ENCODE measurements at regions not wholly inside any gene's neighbourhood (a gene's known extent, or its start where the extent isn't known, plus 50 kb on each side); places are given as distances from the start of the nearest gene placed in this dataset.
"Not testable (repeated sequence)": the region's sequence is repeated elsewhere in the genome, so short reads cannot be mapped to it uniquely, and the experiment has no call there.

DNA sequence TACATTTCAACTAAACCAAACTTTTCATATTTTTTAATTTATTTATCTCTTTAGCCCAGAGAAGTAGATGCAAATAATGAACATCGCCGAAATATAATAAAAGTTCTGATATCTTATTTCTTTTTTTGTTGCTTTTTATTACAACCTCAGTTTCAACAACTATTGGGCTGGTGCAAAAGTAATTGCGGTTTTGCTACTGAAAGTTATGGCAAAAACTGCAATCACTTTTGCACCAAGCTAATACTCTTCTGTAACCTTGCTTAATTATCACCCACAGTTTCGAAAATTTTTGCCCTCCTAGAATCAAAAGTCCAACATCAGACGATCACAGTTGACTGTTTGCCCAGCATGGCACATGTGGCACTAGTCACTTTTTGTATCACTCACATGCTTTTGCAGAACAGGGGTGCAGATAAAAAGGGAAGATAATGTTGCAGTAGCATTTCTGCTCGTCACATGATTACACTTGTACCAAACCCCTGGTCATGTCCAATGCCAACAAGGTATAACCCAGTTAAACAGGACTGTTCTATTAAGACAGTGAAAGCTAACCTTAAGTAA, 242.4 kb upstream of the GALNT5 start:
- H3K27ac ChIP-seq (ENCODE audit: low read depth, low read length), result no peak overlapping the region
- H3K36me3 Mint-ChIP-seq, result no peaks in the 10 kb centered on the region
- H3K27me3 ChIP-seq (ENCODE audit: insufficient read depth, low read length), result no peaks in the 10 kb centered on the region
- no peaks in the 10 kb centered on the region for H3K27me3 Mint-ChIP-seq
- no peak for DNase-seq
- CTCF ChIA-PET (ENCODE audit: partially characterized antibody), result no interaction called here
- H3K9me3 Mint-ChIP-seq, result peaks cover 0 to 3% (median 0%) of the 10 kb centered on the region in 8 donors
- POLR2A ChIA-PET (ENCODE audit: partially characterized antibody), result no interaction called here
- H3K4me1 Mint-ChIP-seq, result no peaks in the 10 kb centered on the region
- no peaks in the 10 kb centered on the region for H3K4me1 ChIP-seq (ENCODE audit: insufficient read depth, low read length)
- H3K36me3 ChIP-seq (ENCODE audit: insufficient read depth, low read length), result no peaks in the 10 kb centered on the region
- no peaks in the 10 kb centered on the region for H3K9me3 ChIP-seq (ENCODE audit: control insufficient read depth in 1 of 2, low read length in 2 of 2)
- intact Hi-C loops (cut with micrococcal nuclease), result no loop called here
- H3K4me3 Mint-ChIP-seq, result no peak overlapping the region
- H3K4me3 ChIP-seq (ENCODE audit: low read length in 2 of 2), result no peak overlapping the region
- H3K27ac Mint-ChIP-seq, result peak overlapping the region in 1 of 7 donors; percentile 74

- POLR2A ChIA-PET (ENCODE audit: partially characterized antibody); H3K4me1 ChIP-seq (ENCODE audit: insufficient read depth, low read length); H3K9me3 Mint-ChIP-seq; H3K9me3 ChIP-seq (ENCODE audit: control insufficient read depth in 1 of 2, low read length in 2 of 2); H3K36me3 ChIP-seq (ENCODE audit: insufficient read depth, low read length); H3K36me3 Mint-ChIP-seq; intact Hi-C loops (cut with micrococcal nuclease); DNase-seq; H3K27me3 ChIP-seq (ENCODE audit: insufficient read depth, low read length); H3K27me3 Mint-ChIP-seq; H3K4me3 ChIP-seq (ENCODE audit: low read length in 2 of 2); H3K4me3 Mint-ChIP-seq; CTCF ChIA-PET (ENCODE audit: partially characterized antibody); H3K27ac ChIP-seq (ENCODE audit: low read depth, low read length); H3K27ac Mint-ChIP-seq; H3K4me1 Mint-ChIP-seq: not testable (repeated sequence)
These were observed 234.2 kb upstream of the GALNT5 start for GRCh38 chr2:157023264-157023663.

- Mint-ChIP-seq H3K9me3 (peaks cover 0 to 3% (median 0%) of the 10 kb centered on the region in 8 donors), H3K27ac (no peak overlapping the region), H3K4me1 (no peaks in the 10 kb centered on the region), H3K27me3 (peaks cover 1 to 2% of the 10 kb centered on the region in 2 donors), H3K36me3 (no peaks in the 10 kb centered on the region), H3K4me3 (no peak overlapping the region)
- Histone ChIP-seq H3K36me3 (ENCODE audit: insufficient read depth, low read length) (no peaks in the 10 kb centered on the region), H3K27ac (ENCODE audit: low read depth, low read length) (no peak overlapping the region), H3K9me3 (ENCODE audit: control insufficient read depth in 1 of 2, low read length in 2 of 2) (no peaks in the 10 kb centered on the region), H3K4me1 (ENCODE audit: insufficient read depth, low read length) (no peaks in the 10 kb centered on the region), H3K27me3 (ENCODE audit: insufficient read depth, low read length) (no peaks in the 10 kb centered on the region), H3K4me3 (ENCODE audit: low read length in 2 of 2) (no peak overlapping the region)
- CTCF ChIA-PET (ENCODE audit: partially characterized antibody), result no interaction called here
- POLR2A ChIA-PET (ENCODE audit: partially characterized antibody), result no interaction called here
- no peak for DNase-seq
- intact Hi-C loops (cut with micrococcal nuclease), result no loop called here
These were observed 233.4 kb upstream of the GALNT5 start for GRCh38 chr2:157024129-157024528.

DNA sequence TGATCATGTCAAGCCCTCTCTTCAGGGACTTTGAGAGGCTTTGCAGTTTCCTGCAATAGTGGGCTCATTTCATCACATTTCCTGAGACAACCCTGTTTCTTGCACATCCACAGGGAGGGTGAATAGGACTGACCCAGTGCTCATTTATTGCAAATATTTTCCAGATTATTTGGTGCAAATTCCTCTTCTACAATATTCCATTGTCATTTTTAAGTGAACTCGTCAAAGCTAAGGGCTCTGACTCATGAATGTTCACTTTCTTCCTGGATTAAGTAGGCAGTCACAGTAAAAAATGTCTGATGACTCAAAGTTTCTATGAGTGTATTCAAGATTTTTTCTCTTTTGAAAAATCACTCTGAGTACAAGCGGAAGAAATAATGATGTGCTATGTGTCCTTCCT, 225.5 kb upstream of the GALNT5 start:
- Mint-ChIP-seq H3K4me3 (no peak overlapping the region), H3K27me3 (no peaks in the 10 kb centered on the region), H3K36me3 (no peaks in the 10 kb centered on the region), H3K4me1 (no peaks in the 10 kb centered on the region), H3K9me3 (no peaks in the 10 kb centered on the region), H3K27ac (no peak overlapping the region)
- Histone ChIP-seq H3K4me1 (ENCODE audit: insufficient read depth, low read length) (no peaks in the 10 kb centered on the region), H3K36me3 (ENCODE audit: insufficient read depth, low read length) (no peaks in the 10 kb centered on the region), H3K9me3 (ENCODE audit: control insufficient read depth in 1 of 2, low read length in 2 of 2) (no peaks in the 10 kb centered on the region), H3K4me3 (ENCODE audit: low read length in 2 of 2) (no peak overlapping the region), H3K27ac (ENCODE audit: low read depth, low read length) (no peak overlapping the region), H3K27me3 (ENCODE audit: insufficient read depth, low read length) (no peaks in the 10 kb centered on the region)
- POLR2A ChIA-PET (ENCODE audit: partially characterized antibody), result no interaction called here
- no peak for DNase-seq
- intact Hi-C loops (cut with micrococcal nuclease), result no loop called here
- CTCF ChIA-PET (ENCODE audit: partially characterized antibody), result no interaction called here

DNA sequence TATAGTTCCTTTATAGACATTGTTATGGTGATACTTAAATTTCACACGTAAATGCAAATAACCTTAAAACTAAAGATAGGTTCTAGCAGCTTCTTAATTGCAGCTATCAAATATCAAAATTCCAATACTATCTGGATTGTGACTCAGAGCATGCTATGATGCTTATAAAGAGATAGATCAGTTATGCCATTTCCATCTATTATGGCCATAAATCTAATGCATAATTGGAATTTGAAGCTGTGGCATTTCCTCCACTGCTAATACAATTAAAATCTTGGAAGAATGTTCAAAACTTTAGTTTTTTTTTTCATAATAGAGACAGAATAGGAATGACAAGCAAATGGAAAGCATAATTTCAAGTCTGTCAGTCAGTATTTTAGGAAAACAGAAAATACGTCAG, 220.8 kb upstream of the GALNT5 start:
- ChIA-PET POLR2A (ENCODE audit: partially characterized antibody) (no interaction called here), CTCF (ENCODE audit: partially characterized antibody) (interaction anchor here (1.4 kb wide), 1 partner anchor 11 kb away, joined by 3 read pairs; no protein-coding TSS in a partner anchor)
- peaks cover 0 to 6% of the 10 kb centered on the region in 2 donors for H3K27me3 Mint-ChIP-seq
- H3K27ac Mint-ChIP-seq, result no peak overlapping the region
- intact Hi-C loops (cut with micrococcal nuclease), result no loop called here
- H3K4me3 ChIP-seq (ENCODE audit: low read length in 2 of 2), result no peak overlapping the region
- H3K9me3 Mint-ChIP-seq, result peaks cover 0 to 1% (median 0%) of the 10 kb centered on the region in 8 donors
- no peak overlapping the region for H3K27ac ChIP-seq (ENCODE audit: low read depth, low read length)
- no peaks in the 10 kb centered on the region for H3K4me1 ChIP-seq (ENCODE audit: insufficient read depth, low read length)
- no peaks in the 10 kb centered on the region for H3K36me3 ChIP-seq (ENCODE audit: insufficient read depth, low read length)
- H3K9me3 ChIP-seq (ENCODE audit: control insufficient read depth in 1 of 2, low read length in 2 of 2), result no peaks in the 10 kb centered on the region
- H3K4me1 Mint-ChIP-seq, result no peaks in the 10 kb centered on the region
- no peak overlapping the region for H3K4me3 Mint-ChIP-seq
- no peak for DNase-seq
- H3K36me3 Mint-ChIP-seq, result no peaks in the 10 kb centered on the region
- H3K27me3 ChIP-seq (ENCODE audit: insufficient read depth, low read length), result no peaks in the 10 kb centered on the region

- ChIA-PET POLR2A (ENCODE audit: partially characterized antibody) (no interaction called here), CTCF (ENCODE audit: partially characterized antibody) (no interaction called here)
- Histone ChIP-seq H3K4me3 (ENCODE audit: low read length in 2 of 2) (no peak overlapping the region), H3K36me3 (ENCODE audit: insufficient read depth, low read length) (no peaks in the 10 kb centered on the region), H3K4me1 (ENCODE audit: insufficient read depth, low read length) (no peaks in the 10 kb centered on the region), H3K27me3 (ENCODE audit: insufficient read depth, low read length) (no peaks in the 10 kb centered on the region), H3K9me3 (ENCODE audit: control insufficient read depth in 1 of 2, low read length in 2 of 2) (no peaks in the 10 kb centered on the region), H3K27ac (ENCODE audit: low read depth, low read length) (no peak overlapping the region)
- intact Hi-C loops (cut with micrococcal nuclease), result no loop called here
- Mint-ChIP-seq H3K9me3 (peaks cover 0 to under 1% (median 0%) of the 10 kb centered on the region in 8 donors), H3K4me1 (no peaks in the 10 kb centered on the region), H3K36me3 (no peaks in the 10 kb centered on the region), H3K27ac (no peak overlapping the region), H3K27me3 (peaks cover 0 to 7% of the 10 kb centered on the region in 2 donors), H3K4me3 (no peak overlapping the region)
- DNase-seq, result no peak
These were observed 213.7 kb upstream of the GALNT5 start for GRCh38 chr2:157043786-157044185.

DNA sequence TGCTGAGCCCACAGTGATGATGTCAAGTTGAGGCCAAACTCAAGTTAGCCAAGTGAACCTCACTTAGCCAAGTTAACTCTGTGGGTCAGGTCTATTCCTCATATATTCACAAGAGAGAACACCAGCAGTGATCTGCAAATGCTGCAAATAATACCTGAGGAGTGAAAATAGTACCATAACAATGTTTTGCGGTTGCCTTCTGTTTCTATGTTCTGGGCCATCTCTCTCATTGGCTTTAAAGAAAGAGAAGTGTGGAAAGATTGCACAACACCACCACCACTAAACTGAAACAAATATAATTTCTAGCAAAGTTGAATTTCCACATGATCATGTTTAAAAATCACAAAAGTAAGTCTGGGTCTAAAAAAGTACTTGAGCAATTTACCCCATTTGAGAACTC, 211.1 kb upstream of the GALNT5 start:
- H3K4me3 Mint-ChIP-seq, result no peak overlapping the region
- POLR2A ChIA-PET (ENCODE audit: partially characterized antibody), result no interaction called here
- DNase-seq, result no peak
- Histone ChIP-seq H3K4me1 (ENCODE audit: insufficient read depth, low read length) (no peaks in the 10 kb centered on the region), H3K36me3 (ENCODE audit: insufficient read depth, low read length) (no peaks in the 10 kb centered on the region), H3K27ac (ENCODE audit: low read depth, low read length) (no peak overlapping the region), H3K9me3 (ENCODE audit: control insufficient read depth in 1 of 2, low read length in 2 of 2) (no peaks in the 10 kb centered on the region), H3K27me3 (ENCODE audit: insufficient read depth, low read length) (no peaks in the 10 kb centered on the region), H3K4me3 (ENCODE audit: low read length in 2 of 2) (no peak overlapping the region)
- no peak overlapping the region for H3K27ac Mint-ChIP-seq
- peaks cover 0 to 4% of the 10 kb centered on the region in 2 donors for H3K27me3 Mint-ChIP-seq
- CTCF ChIA-PET (ENCODE audit: partially characterized antibody), result no interaction called here
- no peaks in the 10 kb centered on the region for H3K9me3 Mint-ChIP-seq
- H3K4me1 Mint-ChIP-seq, result no peaks in the 10 kb centered on the region
- intact Hi-C loops (cut with micrococcal nuclease), result no loop called here
- no peaks in the 10 kb centered on the region for H3K36me3 Mint-ChIP-seq

DNA sequence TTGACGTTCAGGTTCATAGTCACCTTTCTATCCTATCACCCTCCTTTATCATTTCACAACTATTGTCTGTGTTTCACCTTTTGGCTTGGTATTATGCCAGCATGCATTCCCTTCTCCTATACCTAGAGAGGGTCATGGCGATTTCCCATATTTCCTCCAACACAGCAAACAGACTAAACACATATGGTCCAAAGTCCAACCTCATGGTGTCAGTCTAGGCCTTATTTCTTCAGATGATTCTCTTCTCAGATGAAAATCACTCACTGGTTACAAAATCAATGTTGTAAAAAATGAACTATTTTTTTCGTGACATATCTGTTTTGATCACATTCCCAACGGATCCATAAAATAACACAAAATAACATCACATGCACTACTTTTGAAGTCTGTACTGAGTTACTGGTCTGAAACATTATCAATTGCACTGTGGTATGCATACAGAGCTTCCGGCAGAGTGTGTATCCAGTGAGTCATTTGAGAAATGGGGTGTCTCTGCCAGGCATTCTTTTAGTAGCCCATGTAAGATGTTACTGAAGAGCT, 204.8 kb upstream of the GALNT5 start:
- Mint-ChIP-seq H3K27ac (no peak overlapping the region), H3K36me3 (no peaks in the 10 kb centered on the region), H3K4me1 (no peaks in the 10 kb centered on the region), H3K9me3 (no peaks in the 10 kb centered on the region), H3K4me3 (no peak overlapping the region), H3K27me3 (peaks cover 2 to 3% of the 10 kb centered on the region in 2 donors)
- no peaks in the 10 kb centered on the region for H3K4me1 ChIP-seq (ENCODE audit: insufficient read depth, low read length)
- CTCF ChIA-PET (ENCODE audit: partially characterized antibody), result no interaction called here
- H3K36me3 ChIP-seq (ENCODE audit: insufficient read depth, low read length), result no peaks in the 10 kb centered on the region
- no peak overlapping the region for H3K27ac ChIP-seq (ENCODE audit: low read depth, low read length)
- no peaks in the 10 kb centered on the region for H3K27me3 ChIP-seq (ENCODE audit: insufficient read depth, low read length)
- intact Hi-C loops (cut with micrococcal nuclease), result no loop called here
- no peak overlapping the region for H3K4me3 ChIP-seq (ENCODE audit: low read length in 2 of 2)
- DNase-seq, result no peak
- no peaks in the 10 kb centered on the region for H3K9me3 ChIP-seq (ENCODE audit: control insufficient read depth in 1 of 2, low read length in 2 of 2)
- POLR2A ChIA-PET (ENCODE audit: partially characterized antibody), result no interaction called here
